ENCODE measurements at regions not wholly inside any gene's neighbourhood (a gene's known extent, or its start where the extent isn't known, plus 50 kb on each side); places are given as distances from the start of the nearest gene placed in this dataset.

- TF ChIP-seq CTCF (IDR thresholded peaks at IDR 0.05; ENCODE audit: insufficient read depth, low read depth, low read length) (no peak), EZH2 (IDR thresholded peaks at IDR 0.05; ENCODE audit: insufficient read depth, low read length) (no peak)
Measured at GRCh38 chr10:121211446-121211845, 360.3 kb downstream of the WDR11 start.

Data from astrocyte (in vitro differentiated cells and primary cell).